AG20443 (cell line): ENCODE measurements at regions not wholly inside any gene's neighbourhood (a gene's known extent, or its start where the extent isn't known, plus 50 kb on each side); places are given as distances from the start of the nearest gene placed in this dataset.
"Not testable (repeated sequence)": the region's sequence is repeated elsewhere in the genome, so short reads cannot be mapped to it uniquely, and the experiment has no call there.

Experiments
- DNase-seq: peaks from one replicate; pipeline ENCODE4 v3.0.0; 2012; ENCODE audit warnings: low spot score, mixed read lengths

DNA sequence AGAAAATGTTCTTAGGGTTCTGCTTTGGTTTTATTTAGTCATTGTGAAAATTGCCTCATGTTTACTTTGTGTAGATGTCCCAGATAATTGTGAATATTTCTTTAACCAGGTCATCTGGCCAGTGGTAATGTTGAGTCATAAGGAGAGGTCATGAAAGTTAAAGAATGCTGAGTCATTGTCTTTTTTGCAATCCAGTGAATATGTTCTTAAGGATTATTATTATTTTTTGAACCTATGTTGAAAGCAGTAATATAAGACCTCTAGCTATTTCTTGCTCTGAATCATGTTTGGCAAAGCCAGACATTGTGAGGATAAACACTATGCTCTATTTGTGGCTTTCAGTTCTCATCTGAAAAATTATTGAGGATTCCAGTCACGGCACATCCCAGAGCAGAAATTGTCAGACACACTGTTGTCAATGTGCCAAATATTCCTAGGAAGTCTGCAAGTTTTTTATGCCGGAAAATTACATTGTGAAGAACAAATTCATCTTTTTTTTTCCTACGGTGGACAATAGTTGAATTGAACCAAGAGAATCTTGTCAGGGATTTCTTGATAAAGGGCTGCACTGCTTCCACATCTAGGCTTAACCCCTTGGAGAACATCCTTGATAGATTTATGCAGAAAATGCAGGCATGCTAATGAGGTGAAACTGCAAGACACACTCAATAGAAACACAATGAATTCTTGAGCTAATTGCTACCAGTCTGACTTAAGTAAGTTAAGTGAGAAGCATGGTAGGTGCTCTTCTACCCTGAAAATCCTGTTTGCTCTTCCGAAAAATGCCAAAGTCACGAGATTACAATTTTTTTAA, 369.6 kb downstream of the ATP23 start:
- DNase-seq = peak; percentile 75

DNA sequence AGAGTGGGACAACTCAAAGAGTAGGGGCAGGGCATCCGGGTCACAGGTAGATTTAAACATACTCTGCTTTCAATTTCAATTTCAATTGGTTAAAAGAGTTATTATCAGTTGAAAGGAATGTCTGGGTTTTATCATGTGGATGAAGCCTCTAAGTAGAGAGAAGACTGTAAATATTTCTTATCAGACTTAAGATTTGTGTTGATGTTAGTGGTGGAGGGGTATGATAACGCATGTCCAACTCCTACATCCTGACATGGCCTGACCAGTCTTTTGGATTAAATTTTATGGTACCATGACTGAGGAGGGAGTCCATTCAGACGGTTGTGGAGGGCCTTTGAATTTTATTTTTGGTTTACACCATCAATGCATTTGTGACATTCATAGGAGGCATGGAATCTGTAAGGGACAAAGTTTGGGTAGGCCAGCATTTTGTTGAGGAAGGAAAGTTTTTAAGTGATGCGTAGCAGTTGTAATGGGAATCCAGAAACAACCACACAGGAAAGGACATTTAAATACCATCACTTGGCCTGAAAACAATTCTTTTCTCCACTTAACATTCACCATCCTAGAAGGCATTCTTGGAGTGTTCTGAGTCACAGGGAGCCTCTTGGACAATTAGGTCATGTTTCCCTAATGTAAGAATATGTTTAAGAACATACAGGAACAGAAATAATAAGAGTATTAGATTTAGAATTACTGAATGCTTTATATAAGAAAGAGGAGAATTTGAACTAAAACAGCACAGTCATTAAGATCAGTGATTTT, 371.9 kb downstream of the ATP23 start:
- peak; percentile 68 for DNase-seq

DNA sequence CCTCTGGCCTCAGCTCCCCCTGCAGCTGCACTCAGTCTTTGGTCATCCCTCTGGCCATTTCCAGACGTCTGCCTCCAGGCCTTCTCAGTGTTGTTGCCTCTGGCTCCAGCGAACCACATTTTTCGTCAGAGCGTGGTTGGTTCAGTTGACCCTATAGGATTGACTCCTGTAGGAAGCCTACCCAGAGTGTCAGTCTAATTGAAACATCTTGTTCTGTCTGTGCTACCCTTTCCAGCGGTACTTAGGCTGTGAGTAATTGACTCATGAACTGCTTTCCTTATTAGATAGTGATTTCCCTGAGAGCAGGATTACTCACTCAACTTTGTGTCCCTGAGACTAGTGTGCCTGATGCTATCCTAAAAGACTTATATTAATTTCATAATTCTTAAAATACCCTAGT, 373.2 kb downstream of the ATP23 start:
- peak; percentile 37 for DNase-seq

DNA sequence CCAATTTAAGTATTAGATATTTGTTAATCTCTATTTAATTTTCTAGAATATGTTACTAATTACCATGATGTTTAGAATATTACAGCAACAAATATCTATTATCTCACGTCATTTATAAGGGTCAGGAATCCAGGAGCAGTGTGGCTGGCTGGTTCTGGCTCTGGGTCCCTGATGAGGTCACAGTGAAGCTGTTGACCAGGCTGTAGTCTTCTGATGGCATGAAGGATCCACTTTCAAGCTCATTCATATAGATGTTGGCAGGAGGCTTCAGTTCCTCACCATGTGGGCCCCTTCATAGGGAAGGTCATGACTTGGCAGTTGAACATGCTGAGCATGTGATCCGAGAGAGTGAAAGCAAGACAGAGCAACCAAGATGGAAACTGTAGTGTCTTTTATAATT, 375.6 kb downstream of the ATP23 start:
- no peak for DNase-seq

DNA sequence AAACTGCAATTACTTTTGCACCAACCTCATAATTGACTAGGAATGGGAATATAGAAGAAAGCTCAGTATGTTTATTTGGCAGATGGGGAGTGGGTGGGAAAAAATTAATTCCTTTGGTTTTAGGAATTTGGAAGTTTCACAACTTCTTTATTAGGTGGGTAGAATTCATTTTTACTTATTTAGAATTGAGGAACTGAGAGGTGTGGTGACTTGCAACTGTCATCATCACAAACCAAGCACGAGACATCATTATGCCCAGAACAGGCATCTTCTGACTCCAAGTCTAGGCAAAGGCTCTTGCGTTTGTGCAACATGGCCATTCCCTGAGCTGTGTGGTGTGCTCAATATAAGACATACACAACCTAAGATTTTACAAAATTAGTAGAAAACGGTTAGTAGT, 380.0 kb downstream of the ATP23 start:
- no peak for DNase-seq

DNA sequence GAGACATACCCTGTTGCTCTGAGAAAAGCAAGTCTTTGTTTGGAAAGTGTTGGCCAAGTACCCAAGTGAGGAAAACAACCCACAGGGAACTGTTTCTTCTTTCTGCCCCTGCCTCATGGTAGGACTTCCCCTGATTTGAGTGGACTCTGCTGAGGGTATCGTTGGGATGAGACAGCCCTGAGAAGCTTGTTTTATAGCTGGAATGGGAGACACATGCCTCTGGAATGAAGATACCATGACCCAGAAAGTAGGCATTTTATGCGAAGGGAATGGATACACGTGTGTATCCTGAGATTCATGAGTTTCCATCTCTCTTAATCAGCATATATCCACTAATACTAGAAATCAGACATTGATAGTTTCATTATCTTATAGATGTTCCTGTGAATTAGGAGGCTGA, 382.3 kb downstream of the ATP23 start:
- no peak for DNase-seq

DNA sequence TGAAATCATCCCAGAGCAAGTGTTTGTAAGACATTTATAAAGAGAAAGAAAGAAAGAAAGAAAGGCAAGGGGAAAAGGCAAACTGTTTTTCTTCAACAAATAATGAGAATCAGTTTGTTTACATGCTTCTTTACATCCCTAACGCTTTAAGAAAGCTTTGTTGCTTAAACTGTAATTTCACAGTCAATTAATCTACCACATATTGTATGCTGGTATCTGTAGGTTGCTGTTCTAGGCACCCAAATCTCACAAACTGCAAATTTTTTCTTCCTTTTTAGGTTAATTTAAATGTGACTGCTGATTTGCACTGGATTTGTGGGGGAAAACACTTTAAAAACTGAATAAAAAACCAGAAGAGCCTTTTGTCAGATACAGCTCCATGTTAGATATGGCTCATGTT, 384.2 kb downstream of the ATP23 start:
- no peak for DNase-seq

DNA sequence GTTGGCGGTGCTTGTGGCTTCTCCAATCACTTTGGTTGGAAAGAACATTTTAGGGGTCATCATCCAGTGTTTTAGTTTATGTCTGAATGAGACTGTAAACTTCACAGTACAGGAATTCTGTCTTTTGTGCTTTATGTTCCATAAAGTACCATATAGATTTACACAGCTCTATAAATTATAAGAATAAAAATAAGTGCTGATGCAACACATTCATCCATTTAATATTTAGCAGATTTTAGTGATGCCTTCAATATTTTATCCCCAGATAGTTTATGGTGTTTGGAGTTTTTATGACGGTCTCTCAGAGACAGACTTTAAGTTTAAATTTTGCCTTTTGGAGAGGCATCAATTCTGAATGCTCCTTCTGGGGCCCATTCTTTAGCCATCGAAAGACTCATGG, 385.2 kb downstream of the ATP23 start:
- no peak for DNase-seq

DNA sequence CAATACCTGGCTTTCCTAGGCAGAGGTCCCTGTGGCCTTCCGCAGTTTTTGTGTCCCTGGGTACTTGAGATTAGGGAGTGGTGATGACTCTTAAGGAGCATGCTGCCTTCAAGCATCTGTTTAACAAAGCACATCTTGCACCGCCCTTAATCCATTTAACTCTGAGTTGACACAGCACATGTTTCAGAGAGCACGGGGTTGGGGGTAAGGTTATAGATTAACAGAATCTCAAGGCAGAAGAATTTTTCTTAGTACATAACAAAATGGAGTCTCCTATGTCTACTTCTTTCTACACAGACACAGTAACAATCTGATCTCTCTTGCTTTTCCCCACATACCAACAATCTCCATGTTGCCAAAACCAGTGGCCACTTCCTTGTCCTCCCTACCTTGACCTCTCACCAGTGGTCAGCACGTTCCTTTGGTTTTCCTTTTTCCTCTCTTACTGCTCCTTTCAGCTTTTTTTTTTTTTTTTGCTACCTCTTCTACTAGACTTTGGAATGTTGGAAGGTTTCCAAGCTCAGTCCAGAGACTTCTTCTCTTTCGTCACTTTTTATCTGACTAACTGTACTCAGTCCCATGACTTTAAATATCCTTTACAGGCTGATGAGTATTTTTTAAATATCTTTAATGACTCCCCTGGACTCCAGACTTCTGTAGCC, 395.3 kb downstream of the ATP23 start:
- peak; percentile 41 for DNase-seq

DNA sequence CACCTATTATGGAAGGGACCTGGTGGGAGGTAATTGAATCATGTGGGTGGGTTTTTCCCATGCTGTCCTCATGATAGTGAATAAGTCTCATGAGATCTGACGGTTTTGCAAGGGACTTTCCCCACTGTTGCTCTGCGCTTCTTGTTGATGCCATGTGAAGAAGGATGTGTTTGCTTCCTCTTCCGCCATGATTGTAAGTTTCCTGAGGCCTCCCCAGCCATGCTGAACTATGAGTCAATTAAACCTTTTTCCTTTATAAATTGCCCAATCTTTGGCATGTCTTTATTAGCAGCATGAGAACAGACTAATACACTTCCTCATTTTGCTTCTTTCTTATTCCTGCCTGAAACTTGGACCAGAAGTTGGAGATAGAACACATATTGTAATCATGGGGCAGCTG, 396.2 kb downstream of the ATP23 start:
- not testable (repeated sequence) for DNase-seq

DNA sequence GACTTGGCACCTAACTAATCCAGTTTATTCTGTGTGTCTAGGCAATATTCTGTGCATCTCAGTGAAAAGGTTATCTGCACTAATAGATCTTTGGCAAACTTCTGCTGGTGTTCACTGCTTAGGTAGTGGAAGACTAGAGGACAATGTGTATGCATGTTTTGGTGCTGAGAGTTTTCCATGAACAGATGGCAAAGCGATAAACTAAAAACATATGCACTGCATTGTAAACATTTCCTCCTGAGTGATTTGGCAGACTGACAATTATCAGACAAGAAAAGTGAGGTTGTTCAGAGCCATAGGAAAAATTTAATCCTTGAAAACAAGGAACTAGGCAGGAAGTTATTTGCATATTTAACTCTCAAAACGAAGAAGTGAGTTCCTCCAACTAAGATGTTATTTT, 400.4 kb downstream of the ATP23 start:
- no peak for DNase-seq

DNA sequence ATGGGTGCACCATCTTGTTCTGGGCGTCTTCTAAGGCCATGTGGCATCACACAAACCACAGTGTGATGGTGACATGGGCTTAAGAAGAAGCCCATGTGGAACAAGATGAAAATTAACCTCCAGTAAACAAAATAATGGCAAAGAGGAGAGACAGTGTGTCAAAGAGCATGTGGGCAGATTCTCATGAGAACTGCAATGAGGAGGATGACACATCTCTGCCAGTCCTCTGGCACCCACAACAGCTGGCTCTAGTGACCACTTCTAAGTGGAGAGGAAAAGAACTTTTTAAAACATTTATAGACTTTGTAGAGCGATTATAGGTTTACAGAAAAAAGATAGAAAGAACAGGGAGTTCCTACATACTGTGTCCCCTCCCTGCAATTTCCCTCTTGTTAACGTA, 401.4 kb downstream of the ATP23 start:
- DNase-seq = no peak

DNA sequence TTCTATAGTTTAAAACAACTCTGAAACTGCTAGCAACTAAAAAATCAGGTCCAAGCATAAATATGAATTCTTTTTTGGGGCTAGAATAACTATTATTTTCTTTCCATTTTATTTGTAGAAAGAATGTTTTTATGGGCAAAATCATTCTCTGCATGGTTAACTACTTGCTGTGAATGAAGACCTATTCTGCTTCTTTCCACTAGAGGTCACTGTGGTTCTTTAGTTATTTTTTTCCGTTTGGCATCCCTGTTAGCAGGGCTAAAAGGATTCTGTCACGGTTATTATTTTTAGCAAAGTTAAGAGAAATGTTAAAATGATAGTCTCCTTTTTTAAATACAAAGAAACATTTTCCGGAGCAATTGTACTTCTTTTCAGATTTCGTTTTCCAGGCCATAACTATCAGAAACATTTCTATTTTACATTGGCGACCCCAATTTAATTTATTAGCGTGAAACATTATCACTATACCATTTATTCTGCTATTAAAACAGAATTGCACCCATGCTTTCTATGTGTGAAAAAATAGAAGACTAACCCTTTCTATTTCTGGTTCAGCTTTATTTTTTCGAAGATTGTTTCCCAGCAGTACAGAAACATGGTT, 404.8 kb downstream of the ATP23 start:
- peak; percentile 52 for DNase-seq

DNA sequence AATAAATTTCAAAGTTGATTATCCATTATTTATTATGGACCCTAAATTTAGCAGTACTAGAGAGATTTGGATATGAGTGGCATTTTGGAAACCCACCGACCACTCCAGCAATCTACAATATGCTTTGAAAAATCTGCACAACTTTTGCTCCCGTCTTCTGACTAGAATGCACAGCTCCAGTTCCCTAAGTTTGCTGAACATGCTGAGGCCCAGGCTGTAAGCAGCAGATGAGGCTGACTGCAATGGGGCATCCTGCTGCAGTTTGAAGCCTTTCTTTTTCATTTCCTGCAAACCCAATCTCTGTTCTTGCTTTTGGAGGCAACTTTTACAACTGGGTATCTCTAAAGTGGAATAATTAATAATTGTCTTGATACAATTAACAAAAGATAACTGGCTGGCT, 405.8 kb downstream of the ATP23 start:
- no peak for DNase-seq

DNA sequence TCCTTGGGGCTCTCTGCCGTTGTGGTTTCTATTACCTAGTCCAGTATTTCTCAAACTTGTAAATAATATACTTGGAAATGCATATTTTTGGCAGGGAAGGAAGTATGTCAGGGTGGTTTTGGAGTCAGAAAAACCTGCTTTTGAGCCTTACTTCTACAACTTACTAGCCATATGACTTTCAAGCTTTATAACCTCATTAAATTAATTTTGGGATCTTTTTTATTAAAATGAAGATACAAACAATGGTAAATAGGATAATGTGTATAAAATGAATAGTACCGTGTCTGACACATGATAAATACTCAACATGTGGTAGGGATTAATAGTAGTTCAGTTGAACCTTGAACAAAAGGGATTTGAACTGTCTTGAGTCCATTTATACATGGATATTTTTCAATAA, 406.3 kb downstream of the ATP23 start:
- DNase-seq = no peak

DNA sequence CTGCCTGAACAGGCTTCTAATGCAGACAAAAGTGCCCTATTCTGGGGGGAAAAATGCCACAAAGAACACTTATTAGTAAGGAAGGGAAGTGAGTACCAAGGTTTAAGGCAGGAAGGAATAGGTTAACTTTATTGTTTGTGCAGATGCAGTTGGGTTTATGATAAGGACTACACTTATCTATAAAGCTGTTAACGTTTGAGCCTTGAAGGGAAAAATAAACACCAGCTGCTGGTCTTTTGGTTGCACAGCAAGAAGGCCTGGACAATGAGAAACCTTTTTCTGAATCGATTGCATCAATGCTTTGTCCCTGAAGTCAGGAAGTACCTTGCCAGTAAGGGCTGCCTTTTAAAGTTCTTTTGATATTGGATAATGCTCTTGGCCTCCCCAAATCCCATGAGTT, 407.8 kb downstream of the ATP23 start:
- no peak for DNase-seq

DNA sequence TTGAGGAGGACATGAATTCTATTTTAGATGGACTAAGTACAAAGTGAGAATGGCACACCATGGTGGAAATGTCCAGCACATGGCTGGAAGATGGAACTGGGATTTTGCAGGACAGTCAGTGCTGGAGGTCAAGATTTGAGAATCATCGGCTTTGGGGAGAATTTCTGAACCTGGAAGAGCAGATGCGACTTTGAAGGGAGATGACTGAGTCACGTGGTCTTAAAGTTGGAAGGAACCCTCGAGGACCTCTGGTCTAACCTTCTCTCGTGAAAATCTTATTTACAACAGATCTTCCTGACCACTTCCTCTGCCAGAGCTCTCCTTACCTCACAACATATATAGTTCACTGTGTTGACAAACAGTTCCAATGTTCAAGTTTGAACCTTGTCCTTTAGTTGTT, 415.4 kb downstream of the ATP23 start:
- no peak for DNase-seq

DNA sequence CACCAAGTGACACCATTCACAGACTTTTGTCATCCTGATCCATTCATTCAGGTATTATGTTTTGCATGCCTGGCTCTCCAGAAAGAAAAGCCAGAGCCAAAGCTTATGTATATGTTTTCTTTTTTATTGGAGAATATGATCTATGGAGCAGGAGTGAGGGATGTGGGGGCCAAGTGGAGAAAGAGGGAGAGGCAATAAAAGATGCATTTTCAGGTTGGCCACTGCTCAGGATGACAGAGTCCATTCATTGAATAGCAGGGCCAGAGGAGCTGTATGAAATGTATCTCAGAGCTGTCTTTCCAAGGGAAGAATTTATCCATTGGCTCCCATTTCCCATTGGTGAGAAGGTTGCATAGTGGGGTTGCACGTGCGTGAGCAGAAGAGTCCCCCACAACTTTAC, 416.1 kb downstream of the ATP23 start:
- DNase-seq = no peak

DNA sequence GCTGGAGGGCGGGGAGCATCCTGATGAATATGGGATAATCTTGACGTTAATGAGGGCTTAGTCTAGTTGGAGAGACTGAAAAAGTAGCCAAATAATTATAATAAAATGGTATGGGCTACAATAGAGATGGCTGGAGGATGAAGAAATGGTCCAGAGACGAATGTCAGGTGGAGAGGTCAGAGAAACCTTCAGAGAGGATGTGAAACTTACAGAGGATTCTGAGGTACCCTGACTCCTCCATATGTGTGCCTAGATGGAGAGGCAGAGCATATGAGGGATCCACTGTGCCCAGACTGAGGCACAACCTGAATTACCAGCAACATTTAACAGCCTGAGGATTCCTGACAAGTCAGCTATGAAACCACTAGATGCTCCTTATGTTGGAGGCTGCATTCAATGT, 417.0 kb downstream of the ATP23 start:
- DNase-seq = no peak

DNA sequence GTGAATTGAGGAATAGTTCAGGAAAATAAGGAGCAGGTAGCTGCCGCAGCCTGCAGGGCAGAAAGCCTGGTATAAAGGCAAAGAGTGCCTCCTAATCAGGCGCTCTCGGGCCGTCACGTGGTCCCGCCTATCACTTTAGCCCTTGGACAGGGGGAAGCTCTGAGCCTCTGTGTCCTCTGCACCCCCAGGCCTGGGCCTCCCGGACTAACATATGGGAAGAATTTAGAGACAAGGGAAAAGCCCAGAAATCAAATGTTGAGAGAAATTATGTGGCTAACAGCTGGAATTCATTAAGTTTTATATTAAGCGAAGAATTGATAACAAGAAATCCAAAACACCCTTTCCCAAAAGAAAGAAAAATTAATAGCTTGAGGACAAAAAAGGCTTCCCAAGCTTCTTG, 417.7 kb downstream of the ATP23 start:
- DNase-seq = peak; percentile 41

DNA sequence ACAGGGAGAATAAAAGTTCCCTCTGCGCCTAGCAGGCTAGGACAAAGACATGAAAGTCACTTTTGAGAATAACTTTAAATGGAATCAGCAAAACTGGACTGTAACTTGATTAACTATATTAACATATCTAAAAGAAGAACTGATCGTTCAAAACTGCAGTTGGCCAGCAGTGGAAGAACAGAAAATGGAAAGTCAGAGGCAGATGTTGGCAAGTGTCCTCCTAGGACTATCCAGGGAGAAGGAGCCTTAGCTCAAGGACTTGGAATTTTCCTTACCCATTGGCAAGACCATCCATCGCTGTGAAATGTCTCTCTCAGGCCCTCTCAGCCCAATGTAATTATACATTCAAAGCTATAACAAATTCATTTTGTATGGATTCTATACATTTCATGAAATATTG, 419.7 kb downstream of the ATP23 start:
- no peak for DNase-seq

DNA sequence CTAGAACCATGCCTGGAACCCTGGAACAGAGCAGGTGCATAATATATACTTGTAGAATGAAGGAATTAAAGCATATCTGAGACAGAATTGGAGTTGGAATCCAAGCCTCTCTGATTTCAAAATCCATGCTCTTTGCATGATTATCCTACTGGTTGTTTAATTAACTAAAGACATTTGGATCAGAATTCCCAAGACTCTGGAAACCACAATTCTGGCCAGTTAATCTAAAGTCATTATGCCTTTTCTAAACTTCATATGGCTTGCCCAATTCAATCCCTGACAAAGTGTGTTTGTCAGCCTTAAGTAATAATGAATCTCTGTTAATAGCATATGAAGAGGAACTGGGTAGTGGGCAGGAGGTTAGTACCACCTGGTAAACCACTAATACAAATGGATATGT, 422.6 kb downstream of the ATP23 start:
- no peak for DNase-seq
